ENCODE measurements at regions not wholly inside any gene's neighbourhood (a gene's known extent, or its start where the extent isn't known, plus 50 kb on each side); places are given as distances from the start of the nearest gene placed in this dataset.

- H3K36me3 ChIP-seq, result no peaks in the 10 kb centered on the region
- no peaks in the 10 kb centered on the region for H3K27me3 ChIP-seq (replicated peaks in 1 of 7)
- no peak overlapping the region for H3K4me3 ChIP-seq
- H3K27ac ChIP-seq, result no peak overlapping the region
- intact Hi-C loops (cut with DNase I; ENCODE audit: low total_unique reads), result no loop called here
- peaks cover 0 to 44% (median 36%) of the 10 kb centered on the region in 8 donors for H3K9me3 ChIP-seq
- no peak for DNase-seq
- no peaks in the 10 kb centered on the region for H3K4me1 ChIP-seq
- TF ChIP-seq POLR2A (IDR thresholded peaks at IDR 0.05) (no peak), POLR2AphosphoS5 (IDR thresholded peaks at IDR 0.05) (no peak)
- TF ChIP-seq, protein P1, sequence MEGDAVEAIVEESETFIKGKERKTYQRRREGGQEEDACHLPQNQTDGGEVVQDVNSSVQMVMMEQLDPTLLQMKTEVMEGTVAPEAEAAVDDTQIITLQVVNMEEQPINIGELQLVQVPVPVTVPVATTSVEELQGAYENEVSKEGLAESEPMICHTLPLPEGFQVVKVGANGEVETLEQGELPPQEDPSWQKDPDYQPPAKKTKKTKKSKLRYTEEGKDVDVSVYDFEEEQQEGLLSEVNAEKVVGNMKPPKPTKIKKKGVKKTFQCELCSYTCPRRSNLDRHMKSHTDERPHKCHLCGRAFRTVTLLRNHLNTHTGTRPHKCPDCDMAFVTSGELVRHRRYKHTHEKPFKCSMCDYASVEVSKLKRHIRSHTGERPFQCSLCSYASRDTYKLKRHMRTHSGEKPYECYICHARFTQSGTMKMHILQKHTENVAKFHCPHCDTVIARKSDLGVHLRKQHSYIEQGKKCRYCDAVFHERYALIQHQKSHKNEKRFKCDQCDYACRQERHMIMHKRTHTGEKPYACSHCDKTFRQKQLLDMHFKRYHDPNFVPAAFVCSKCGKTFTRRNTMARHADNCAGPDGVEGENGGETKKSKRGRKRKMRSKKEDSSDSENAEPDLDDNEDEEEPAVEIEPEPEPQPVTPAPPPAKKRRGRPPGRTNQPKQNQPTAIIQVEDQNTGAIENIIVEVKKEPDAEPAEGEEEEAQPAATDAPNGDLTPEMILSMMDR (IDR thresholded peaks at IDR 0.05 in 8 of 11, conservative IDR thresholded peaks at IDR 0.05 in 3 of 11), result no peak
Measured at GRCh38 chr5:58381566-58381965, 78.3 kb downstream of the PLK2 start.

- intact Hi-C loops (cut with DNase I; ENCODE audit: low total_unique reads), result no loop called here
- Histone ChIP-seq H3K9me3 (peaks cover 0 to 44% (median 36%) of the 10 kb centered on the region in 8 donors), H3K4me1 (no peaks in the 10 kb centered on the region), H3K27me3 (replicated peaks in 1 of 7) (no peaks in the 10 kb centered on the region), H3K27ac (no peak overlapping the region), H3K36me3 (no peaks in the 10 kb centered on the region), H3K4me3 (no peak overlapping the region)
- TF ChIP-seq POLR2A (IDR thresholded peaks at IDR 0.05) (no peak), POLR2AphosphoS5 (IDR thresholded peaks at IDR 0.05) (no peak)
- TF ChIP-seq, protein P1 (IDR thresholded peaks at IDR 0.05 in 8 of 11, conservative IDR thresholded peaks at IDR 0.05 in 3 of 11), result no peak
- no peak for DNase-seq
Measured at GRCh38 chr5:58380655-58381054, 79.2 kb downstream of the PLK2 start.

GRCh38 chr5:58378613-58379390 is 81.1 kb downstream of the PLK2 start:
- Histone ChIP-seq H3K36me3 (no peaks in the 10 kb centered on the region), H3K27me3 (replicated peaks in 1 of 7) (no peaks in the 10 kb centered on the region), H3K4me1 (no peaks in the 10 kb centered on the region), H3K4me3 (no peak overlapping the region), H3K27ac (no peak overlapping the region), H3K9me3 (peaks cover 0 to 44% (median 36%) of the 10 kb centered on the region in 8 donors)
- no peak for DNase-seq
- WGBS, 5 donors, result 80 to 97% (median 88%) methylated on average over 6 of the region's 6 CpGs
- no peak for TF ChIP-seq POLR2A (IDR thresholded peaks at IDR 0.05)
- no peak for TF ChIP-seq POLR2AphosphoS5 (IDR thresholded peaks at IDR 0.05)
- TF ChIP-seq, protein P1 (IDR thresholded peaks at IDR 0.05 in 8 of 11, conservative IDR thresholded peaks at IDR 0.05 in 3 of 11), result no peak
- intact Hi-C loops (cut with DNase I; ENCODE audit: low total_unique reads), result no loop called here

GRCh38 chr5:58370606-58371005 is 89.3 kb downstream of the PLK2 start:
- no peaks in the 10 kb centered on the region for H3K36me3 ChIP-seq
- peaks cover 0 to 16% (median 0%) of the 10 kb centered on the region in 8 donors for H3K9me3 ChIP-seq
- H3K4me3 ChIP-seq, result no peak overlapping the region
- no peak overlapping the region for H3K27ac ChIP-seq
- 83 to 94% (median 87%) methylated on average over 5 of the region's 5 CpGs for WGBS, 5 donors
- H3K4me1 ChIP-seq, result peaks cover 0 to 5% (median 0%) of the 10 kb centered on the region in 6 donors
- intact Hi-C loops (cut with DNase I; ENCODE audit: low total_unique reads), result no loop called here
- no peaks in the 10 kb centered on the region for H3K27me3 ChIP-seq (replicated peaks in 1 of 7)
- TF ChIP-seq POLR2AphosphoS5 (IDR thresholded peaks at IDR 0.05), result no peak
- TF ChIP-seq, protein P1 (IDR thresholded peaks at IDR 0.05 in 8 of 11, conservative IDR thresholded peaks at IDR 0.05 in 3 of 11), result no peak
- no peak for TF ChIP-seq POLR2A (IDR thresholded peaks at IDR 0.05)
- no peak for DNase-seq

Measured in spleen (tissue), 11 donors.